Fibroblast of skin of left biceps (primary cell): ENCODE measurements at regions not wholly inside any gene's neighbourhood (a gene's known extent, or its start where the extent isn't known, plus 50 kb on each side); places are given as distances from the start of the nearest gene placed in this dataset.
A peak's percentile ranks its signal among the peaks of the same experiment; 100 is the strongest.

Source experiments
- DNase-seq, 2 experiments: peaks; one replicate each; pipeline ENCODE4 v3.0.0-alpha.2; 2013; ENCODE audit warnings: low read depth in 2 of 2

DNA sequence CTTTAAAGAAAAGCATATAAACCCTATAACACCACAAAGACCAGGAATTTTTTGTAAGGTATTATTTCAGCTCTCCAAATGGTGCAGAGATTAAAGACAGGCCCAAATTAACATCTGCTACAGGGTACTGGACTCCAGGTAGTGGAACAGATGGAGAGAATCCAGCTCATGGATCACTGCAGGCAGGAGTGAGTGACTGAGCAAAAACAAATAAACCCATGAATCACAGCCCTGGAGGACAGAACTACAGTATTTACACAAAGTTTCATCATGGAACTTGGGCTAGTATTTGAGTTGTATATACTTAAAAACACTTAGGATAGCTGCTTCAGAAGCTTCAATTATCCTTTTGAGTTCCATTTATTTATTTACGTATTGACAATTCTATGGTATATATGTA, 132.8 kb upstream of the SPRY2 start:
- peak in 1 of 2 experiments; percentile 6 for DNase-seq

DNA sequence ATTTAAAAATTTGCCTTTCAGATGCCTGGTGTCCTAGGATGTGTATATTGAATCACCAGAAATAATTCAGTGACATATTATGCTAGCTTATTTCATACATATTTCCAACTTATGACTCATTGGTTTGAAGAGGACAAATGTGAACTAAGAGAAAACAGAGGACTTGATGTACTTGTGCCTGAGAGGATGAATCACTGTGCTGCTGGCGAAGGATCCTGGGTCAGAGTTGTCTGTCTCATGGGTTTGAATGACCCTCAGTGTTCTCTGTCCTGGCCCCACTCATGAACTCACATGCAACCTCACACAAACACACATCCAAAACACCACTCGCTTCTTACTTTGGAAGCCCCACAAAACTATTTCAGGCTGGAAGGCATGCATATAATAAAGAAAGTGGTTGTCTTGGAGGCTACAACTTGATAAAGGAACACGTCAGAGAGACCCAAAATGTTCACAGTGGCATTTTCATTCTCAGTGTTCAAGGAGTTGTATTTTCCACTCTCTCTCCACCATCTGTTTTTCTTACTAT, 129.0 kb upstream of the SPRY2 start:
- no peak for DNase-seq

DNA sequence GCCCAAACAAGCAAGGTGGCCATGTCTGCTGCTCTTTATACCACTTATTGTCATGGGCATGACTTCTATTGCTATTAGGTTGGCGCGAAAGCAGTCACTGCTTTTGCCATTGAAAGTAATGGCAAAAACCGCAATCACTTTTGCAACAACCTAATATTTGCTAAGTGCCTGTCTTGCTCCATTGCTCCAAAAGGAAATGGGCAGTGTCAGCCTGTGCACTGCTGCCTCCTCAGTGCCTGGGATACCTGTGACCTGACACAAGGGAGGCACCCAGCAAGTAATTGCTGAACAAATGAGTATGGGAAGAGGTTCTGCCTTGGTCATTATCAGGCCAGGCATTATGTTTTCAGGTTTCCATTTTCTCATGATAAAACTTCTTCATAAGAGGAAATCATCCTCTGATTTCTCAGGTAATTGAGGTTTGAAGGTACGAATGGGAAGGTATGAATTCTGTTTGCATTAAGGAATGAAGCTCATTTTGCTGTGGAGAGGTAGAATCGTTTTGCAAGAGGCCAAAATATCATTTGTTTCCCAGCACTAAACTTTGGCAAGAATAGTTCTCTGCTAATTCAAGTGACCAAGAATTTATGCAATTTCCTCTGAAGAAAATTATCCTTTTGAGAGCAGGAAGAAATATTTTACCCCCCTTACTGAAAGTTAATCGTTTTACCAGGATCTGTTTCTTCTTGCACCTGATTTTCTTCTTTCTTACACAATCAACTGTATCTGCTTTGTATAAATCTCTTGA, 128.4 kb upstream of the SPRY2 start:
- DNase-seq, result peak in 1 of 2 experiments; percentile 18

DNA sequence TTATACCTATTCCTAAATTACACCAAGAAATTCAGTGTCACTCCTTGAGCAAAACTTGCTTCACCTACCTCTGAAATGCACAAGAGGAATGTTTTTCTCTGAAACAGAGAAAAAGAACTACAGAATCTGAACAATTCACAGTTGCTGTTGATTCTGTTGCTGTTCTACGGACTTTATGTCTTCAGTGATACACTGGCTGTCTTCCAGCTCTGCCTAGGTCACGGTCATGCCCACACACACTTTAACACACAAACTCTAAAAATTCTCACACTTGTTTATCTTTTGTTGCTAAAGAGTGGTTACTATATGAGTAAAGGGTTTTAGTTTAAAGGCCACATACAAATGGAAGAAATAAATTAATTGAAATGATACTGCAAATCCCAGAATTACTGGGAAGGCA, 124.4 kb upstream of the SPRY2 start:
- no peak for DNase-seq

DNA sequence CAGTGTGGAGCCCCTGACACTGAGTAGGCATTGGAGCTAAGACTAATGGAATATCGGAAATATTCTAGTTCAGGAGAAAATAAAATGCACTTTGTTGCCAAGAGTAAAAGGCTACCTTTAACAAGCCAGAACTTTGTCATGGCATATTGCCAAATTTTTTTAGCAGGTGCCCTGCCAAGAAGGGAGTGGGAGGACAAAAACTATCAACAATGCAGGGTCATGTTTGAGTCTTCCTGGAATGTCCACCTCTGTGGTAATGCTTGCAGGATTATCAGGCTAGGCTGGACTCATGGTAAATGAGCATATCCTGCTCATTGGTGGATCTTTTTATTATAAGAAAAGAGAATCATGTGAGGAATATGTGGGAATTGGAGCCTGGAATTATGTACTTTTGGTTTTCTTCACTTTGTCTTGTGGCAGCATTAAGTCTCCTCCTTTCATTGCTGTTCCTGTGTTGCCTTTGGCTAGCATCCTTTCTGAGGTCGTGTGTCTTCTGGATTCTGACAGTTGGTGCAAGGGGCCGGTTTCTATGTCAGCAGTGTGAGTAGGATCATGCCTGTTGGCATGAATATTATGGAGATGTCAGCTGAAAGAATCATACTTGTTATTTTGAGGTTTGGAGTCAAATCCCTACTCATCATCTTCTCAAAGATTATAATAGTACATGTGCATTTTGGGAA, 122.9 kb upstream of the SPRY2 start:
- DNase-seq, result no peak

DNA sequence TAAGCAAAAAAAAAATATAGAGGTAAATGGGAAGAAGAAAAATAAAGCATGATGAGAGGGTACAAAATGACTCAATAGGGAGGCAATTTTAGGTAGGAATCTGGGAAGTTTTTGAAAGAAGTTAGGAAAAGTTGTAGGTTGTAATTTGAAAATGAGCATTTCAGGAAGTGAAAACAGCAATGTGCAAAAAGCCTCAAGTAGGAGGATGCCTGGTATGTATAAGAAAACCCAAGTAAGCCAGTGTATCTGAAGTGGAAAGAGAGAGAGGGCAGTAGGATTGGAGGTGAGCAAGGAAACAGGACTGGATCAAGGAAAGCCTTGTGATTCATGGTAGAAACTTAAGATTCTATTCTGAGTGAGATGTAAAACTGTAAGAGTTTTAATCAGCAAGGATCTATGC, 121.6 kb upstream of the SPRY2 start:
- DNase-seq, result no peak

DNA sequence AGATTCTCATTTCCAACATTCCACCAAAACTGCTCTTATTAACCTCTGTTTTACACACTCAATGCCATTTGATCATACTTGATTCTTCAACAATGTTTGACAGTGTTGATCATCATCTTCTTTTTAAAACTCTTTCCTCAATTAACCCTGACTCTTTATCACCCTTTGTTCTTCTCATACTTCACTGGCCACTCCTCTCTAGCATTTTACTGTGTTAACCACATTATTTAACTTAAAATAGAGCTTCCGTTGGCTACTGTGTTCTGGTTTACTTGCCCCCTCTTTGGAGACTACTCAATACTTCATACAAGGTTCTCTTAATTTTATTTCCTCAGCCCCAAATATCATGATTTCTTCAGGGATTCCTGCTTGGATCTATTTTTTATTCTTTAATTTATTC, 121.1 kb upstream of the SPRY2 start:
- DNase-seq, result no peak

DNA sequence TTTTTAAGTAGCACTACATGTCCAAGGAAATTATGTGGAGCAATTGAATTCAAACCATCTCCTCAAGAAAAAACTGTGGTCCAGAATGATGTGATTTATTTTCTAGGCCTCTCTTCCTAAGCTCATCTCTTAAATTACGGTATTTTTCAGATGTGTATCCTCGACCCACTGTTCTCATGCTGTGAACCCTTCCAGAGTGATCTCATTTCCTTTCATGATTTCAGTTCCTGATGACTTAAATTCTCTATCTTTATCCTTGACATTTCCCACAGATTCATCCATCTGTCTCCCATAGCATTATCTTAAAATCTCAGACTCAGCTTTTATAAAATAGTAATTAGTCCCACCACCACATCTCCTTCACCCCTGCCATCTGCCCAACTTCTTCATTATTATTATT, 117.6 kb upstream of the SPRY2 start:
- no peak for DNase-seq

DNA sequence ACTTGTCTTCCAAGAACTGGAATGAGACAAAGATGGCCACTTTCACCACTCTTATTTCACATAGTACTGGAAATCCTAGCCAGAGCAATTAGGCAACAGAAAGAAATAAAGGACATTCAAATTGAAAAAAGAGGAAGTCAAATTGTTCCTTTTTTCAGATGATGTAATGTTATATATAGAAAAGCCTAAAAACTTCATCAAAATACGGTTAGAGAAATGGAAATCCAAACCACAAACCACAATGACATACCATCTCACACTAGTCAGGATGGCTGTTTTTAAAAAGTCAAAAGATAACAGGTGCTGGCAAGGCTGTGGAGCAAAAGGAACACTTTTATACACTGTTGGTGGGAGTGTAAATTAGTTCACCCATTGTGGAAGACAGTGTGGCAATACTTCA, 113.3 kb upstream of the SPRY2 start:
- no peak for DNase-seq

DNA sequence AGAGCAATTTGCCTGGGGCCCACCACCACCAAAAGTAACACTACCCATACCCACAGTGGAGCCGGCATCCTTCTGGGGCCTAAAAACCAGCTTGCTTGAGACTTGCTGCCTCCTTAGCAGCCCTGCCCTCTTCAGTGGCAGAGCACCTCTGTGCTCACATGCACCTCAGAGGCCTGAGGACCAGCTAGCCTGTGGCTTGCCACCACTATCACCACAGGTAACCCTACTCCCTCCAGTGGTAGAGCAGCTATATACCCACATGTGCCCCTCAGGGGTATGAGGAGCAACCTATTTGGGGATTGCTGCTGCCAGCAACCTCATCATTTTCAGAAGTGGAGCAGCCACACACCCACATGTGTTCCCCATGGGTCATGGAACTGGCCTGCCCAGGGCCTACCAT, 111.4 kb upstream of the SPRY2 start:
- DNase-seq, result no peak

DNA sequence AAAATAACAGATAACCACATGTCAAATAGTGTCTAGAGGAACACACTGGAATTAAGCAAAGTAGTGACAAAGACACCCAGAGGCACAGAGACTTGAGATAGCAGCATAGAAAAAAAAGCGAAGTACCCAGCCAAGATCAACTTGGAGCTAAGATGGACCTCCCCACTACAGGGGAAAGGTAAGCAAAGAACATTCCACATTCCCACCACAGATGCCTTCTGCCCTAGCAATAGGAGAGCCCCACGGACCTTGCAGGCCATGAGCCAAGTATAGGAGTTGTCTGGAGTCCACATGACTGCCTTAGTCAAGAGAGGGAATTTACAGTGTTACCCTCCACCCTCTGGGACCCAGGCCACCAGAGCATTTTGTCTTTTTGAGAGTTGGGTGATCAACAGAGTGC, 110.7 kb upstream of the SPRY2 start:
- DNase-seq, result no peak

DNA sequence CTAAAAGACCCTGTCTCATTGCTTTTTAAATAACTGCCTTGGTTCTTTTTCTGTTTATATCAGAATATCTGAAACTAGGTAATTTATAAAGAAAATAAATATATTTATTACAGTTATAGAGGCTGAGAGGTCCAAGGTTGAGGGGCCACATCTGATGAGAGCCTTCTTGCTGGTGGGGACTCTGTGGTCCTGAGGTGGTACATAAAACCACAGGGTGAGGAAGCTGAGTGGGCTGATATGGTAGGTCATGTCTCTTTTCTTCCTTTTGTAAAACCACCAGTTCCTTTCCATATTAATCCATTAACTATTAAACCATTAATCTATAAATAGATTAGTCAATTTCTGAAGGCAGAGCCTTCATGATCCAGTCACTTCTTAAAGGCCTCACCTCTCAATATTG, 109.5 kb upstream of the SPRY2 start:
- DNase-seq, result no peak

DNA sequence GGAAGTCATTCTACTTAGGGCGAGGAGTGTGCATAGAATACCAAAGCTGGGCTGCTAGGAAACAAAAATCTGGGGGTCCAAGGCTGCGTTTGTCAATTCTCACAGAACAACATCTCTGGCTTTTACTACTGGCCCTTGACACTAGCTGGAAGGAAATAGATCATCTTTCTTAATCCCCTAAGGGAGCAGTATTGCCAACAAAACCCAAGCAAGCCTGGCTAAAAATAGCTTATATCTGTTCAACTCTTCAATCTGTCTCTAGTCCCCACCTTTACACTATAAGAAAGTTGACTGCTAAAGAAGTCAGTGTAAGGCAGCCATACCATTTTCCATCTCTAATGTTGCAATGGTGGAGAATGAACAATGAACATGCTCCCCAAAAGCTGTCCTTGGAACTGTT, 107.8 kb upstream of the SPRY2 start:
- DNase-seq, result no peak

DNA sequence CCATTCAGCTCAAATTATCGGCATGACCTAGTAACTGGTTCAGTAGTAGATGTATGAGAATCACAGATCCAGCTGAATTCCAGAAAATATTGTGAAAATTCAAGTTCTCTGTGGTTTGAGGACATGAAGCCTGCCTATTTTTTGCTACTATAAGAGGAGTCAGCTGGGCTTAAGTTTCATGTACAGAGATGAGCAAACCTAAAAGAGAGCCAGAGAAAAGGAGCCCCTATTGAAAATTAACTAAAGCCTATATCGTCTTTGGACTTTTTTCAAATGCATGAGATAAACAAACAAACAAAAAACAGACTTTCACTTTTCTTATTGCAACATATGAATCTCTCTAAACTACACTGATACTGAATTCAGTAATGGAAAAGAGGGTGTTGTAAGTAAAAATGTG, 106.8 kb upstream of the SPRY2 start:
- no peak for DNase-seq

DNA sequence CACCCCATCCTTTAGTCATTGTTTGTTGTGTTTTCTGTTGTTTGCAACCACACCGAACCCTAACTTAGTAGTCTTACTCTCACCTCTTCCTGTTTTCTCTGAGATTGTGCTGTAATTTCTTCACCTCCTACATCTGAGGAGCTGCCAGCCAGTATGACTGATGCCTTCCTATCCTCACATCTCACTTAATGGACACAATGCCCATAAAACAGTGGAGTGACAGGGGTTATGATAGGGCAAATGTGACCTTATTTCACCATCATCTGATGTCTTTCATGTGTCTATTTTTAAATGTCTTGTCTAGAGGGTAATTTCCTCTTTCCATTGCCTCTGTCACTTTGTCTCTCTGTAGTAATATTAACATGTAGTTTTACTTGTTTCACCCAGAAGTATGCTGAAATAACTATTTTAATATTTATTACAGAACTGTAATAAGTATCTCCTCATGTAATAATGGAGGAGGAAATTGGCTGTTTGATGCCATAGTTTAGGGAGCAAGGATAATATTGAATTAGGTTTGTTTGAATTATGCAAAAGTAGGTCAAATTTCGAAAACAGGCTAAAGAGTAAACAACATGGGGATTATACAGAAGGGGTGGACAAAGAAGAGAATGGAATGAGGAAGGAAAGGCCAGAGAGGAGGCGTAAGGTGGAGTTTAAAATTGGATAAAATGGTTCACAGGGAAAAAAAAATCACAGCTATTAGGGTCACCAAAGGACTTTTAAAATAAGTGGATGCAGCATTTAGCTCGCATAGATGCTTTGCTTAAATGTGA, 103.5 kb upstream of the SPRY2 start:
- DNase-seq, result no peak

DNA sequence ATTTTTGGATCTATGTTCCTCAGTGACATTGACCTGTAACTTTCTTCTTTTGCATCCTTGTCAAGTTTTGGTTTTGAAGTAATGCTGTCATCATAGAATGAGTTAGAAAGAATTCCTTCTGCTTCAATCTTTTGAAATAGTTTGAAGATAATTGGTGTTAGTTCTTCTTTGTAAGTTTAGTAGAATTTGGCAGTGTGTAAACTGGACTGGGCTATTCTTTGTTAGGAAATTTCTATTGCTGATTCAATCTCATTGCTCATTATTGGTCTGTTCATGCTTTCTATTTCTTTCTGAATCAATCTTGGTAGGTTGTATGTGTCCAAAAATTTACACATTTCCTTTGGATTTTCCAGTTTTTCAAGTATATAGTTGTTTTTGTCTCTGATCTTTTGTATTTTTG, 101.7 kb upstream of the SPRY2 start:
- no peak for DNase-seq

DNA sequence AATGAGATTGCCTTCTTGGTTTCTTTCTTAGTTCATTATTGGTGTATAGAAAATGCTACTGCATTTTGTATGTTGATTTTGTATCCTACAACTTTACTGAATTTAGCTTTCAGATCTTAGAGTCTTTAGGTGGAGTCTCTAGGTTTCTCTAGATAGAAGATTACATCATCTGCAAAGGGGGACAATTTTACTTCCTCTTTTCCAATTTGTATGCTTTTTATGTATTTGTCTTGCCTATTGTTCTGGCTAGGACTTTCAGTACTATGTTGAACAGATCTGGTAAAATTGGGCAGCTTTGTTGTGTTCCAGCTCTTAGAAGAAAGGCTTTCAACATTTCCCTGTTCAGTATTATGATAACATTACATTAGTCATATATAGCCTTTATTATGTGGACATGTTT, 101.0 kb upstream of the SPRY2 start:
- DNase-seq, result no peak

DNA sequence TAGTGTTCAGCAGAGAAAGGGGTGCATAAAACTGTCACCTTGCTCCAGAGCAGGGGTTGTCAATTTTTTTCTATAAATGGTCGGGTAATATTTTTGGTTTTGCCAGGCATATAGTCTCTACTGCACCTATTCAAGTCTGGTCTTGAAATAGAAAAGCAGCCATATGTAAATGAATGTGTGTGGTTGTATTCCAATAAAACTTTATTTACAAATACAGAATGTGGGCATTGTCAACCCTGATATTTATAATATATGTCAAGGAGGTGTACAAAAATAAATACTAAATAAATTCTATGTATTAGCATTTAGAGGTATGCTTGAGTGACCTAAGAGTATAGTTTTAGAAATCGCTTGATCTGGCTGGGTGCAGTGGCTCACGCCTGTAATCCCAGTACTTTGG, 97.6 kb upstream of the SPRY2 start:
- DNase-seq, result no peak

DNA sequence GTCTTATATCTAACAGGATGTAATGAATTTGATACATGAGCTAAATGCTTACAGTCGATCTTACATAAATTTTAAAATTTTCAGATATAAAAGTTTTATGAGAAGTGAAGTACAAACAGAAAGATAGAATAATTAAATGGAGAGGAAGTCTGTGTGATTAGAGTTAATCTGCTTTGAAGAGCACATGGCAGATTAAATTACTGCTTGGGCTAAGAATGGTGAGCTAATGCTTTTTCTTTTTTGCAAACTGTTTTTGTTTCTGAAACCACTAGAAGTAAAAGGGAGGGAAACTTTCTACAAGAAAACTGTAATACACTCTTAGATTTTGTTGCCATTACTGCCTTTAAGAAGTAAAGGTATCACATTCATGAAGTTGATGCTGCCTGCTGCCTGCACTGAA, 96.3 kb upstream of the SPRY2 start:
- DNase-seq, result no peak

DNA sequence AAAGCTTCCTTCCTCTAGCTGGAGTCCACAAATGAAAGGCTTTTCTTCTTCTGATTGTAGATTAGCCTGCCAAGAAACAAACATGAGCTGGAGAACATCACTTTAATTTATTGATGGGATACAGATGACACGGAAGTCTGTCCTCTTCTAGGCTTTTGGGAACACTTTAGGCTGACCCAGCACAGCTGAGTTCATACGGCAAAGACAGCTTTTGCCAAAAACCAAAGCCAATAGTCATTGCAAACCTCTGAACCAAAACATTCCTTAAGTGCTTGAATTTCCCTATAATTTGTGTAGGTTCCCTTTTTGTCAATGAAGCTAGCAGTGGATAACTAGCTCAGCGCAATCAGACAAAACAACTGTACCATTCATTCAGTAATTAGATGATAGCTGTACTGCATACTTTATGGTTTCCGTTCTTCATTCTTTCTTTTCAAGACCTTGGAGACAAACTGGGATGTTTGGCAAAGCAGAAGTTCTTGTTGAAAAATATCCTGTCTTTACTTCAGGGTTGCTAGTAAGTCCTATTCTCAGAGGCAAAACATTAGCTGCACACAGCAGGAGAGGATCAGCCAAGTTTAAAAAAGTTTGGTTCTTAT, 95.7 kb upstream of the SPRY2 start:
- peak; percentile 49 to 51 for DNase-seq

DNA sequence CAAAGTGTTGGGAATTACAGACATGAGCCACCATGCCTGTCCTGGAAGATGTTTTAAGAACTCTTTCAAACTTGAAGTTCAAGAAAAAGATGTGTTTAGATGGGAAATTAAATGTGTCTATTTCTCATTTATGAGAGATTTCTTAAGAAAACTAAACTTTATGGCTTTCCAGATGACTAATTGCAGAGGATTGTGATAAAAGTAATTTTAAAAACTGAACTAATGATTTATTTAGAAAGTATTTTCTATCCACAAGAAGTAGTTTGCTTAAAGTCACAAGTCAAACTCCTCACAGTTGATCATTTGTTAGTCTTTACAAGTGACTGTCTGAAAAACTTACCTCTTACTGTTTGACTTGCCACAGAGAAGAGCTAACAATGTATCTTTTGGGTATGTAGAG, 89.6 kb upstream of the SPRY2 start:
- no peak for DNase-seq

DNA sequence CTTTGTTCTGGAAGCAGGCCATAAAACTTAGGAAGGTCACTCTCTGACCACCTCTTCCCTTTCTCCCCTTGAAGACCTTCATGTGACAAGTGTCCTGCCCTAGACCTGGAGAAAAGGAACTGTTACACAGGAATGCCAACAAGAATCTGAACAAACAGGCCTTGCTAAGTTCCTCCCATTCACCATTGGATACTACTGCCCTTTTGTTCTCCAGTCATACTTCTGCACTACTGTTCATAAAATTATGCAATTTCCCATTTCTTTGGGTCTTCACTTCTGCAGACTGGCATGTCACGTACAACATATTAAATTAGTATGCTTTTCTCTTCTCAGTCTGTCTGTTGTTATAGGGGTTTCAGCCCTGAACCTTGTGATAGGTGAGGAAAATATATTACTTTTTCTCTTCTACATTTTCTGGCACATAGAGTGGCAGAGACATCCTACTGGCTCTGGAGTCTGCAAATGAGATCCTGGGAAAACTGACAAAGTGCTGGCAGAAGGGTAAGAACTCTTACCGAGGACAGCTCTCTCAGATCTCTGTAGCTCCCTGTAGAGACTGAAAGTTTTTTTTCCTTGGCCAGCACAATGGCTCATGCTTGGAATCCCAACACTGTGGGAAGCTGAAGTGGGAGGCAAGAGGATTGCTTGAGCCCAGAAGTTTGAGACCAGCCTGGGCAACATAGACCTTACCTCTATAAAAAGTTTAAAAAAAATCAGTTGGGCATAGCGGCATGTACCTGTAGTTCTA, 87.6 kb upstream of the SPRY2 start:
- no peak for DNase-seq
